Mesenteric fat pad (tissue), 1 donor: ENCODE measurements at regions not wholly inside any gene's neighbourhood (a gene's known extent, or its start where the extent isn't known, plus 50 kb on each side); places are given as distances from the start of the nearest gene placed in this dataset.
"Not testable (repeated sequence)": the region's sequence is repeated elsewhere in the genome, so short reads cannot be mapped to it uniquely, and the experiment has no call there.

Experiments
- DNase-seq: peaks from one replicate; pipeline ENCODE4 v3.0.0-alpha.2; 2020; ENCODE audit warnings: low spot score
- donor health status: DM: yes; HTN: yes; CAD: no.

GRCh38 chrX:91257388-91257787, 177.3 kb upstream of the PABPC5 start:
- DNase-seq, result no peak

GRCh38 chrX:91279479-91279878, 155.2 kb upstream of the PABPC5 start:
- DNase-seq, result peak; percentile 81

GRCh38 chrX:91311969-91312368, 122.7 kb upstream of the PABPC5 start:
- DNase-seq, result no peak

DNA sequence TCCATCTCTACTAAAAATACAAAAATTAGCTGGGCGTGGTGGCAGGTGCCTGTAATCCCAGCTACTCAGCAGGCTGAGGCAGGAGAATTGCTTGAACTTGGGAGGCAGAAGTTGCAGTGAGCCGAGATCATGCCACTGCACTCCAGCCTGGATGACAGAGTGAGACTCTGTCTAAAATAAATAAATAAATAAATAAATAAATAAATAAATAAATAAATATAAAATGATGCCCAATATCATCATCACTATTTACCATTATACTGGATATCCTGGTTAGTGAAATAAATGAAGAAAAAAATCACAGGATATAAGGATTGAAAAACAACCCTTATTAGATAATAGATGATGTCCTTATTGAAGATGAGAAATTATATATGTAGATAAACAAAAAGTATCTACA, 115.8 kb upstream of the PABPC5 start:
- DNase-seq, result not testable (repeated sequence)

DNA sequence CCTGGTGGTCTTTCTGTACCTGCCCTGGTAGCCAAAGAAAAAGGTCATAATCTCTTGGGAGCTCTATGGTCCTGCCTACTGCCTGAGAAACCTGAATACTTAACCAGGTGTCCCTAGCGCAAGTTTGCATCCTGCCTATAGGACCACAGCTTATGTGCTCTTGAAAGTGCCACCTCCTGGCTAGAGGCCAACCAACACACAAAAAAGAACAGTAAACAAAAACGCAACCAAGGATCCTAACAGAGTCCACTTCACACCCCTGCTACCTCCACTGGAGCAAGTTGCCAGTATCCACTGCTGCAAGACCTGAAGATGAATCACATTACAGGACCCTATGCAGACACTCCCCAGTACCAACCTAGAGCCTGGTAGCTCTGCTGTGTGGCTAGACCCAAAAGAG, 103.2 kb upstream of the PABPC5 start:
- no peak for DNase-seq
